PFSK-1 (cell line): ENCODE measurements at regions not wholly inside any gene's neighbourhood (a gene's known extent, or its start where the extent isn't known, plus 50 kb on each side); places are given as distances from the start of the nearest gene placed in this dataset.

Source experiments
- FOXP2 ChIP-seq: optimal IDR thresholded peaks from 2 replicates; pipeline ENCODE3; 2011; ENCODE audit warnings: borderline replicate concordance, control low read depth, inconsistent platforms; ENCODE audit not compliant: insufficient read depth; ENCODE audit errors: extremely low read length, extremely low read depth
- POLR2AphosphoS5 ChIP-seq: IDR thresholded peaks from 2 replicates; pipeline ENCODE4 v1.6.1; 2012; ENCODE audit warnings: low read depth, mild to moderate bottlenecking, control low read depth, low read length, moderate library complexity
- SIN3A ChIP-seq: IDR thresholded peaks from 2 replicates; pipeline ENCODE4 v1.6.1; 2012; ENCODE audit warnings: mild to moderate bottlenecking, low read length, moderate library complexity, borderline replicate concordance; ENCODE audit not compliant: insufficient read depth
- TAF1 ChIP-seq: IDR thresholded peaks from 2 replicates; pipeline ENCODE4 v1.6.1; 2012; ENCODE audit warnings: low read length, control low read depth, borderline replicate concordance; ENCODE audit not compliant: insufficient read depth
- TF ChIP-seq, protein P1 (sequence below), 2 experiments: IDR thresholded peaks; 2 replicates each; pipeline versions ENCODE4 v1.6.1 to v1.8.0; 2011 to 2012; ENCODE audit warnings: low read depth in 2 of 2, low read length in 2 of 2, control low read depth in 1 of 2, inconsistent platforms in 1 of 2, mild to moderate bottlenecking in 1 of 2, moderate library complexity in 1 of 2; ENCODE audit not compliant: insufficient read depth in 1 of 2

DNA sequence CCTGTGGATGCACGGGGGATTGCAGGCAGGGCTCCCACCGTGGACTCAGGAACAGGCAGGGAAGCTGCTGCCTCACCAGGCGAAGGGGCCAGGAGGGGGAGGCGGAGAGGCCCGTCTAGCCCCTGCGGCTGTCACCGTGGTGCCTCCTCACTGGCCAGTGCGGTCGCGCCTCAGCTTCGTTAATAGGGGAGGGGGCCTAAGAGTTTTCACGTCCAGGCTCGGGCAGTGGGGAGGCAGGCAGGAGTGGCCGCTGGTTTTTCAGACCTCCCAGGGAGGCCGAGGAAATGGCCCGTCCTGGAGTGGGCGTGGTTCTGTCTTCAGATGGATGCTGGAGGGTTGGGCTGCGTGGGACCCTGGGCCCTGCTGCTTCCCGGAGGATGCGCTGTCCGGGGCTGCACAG, 91.1 kb upstream of the B3GAT1 start:
- no peak for TF ChIP-seq POLR2AphosphoS5
- TF ChIP-seq, protein P1, sequence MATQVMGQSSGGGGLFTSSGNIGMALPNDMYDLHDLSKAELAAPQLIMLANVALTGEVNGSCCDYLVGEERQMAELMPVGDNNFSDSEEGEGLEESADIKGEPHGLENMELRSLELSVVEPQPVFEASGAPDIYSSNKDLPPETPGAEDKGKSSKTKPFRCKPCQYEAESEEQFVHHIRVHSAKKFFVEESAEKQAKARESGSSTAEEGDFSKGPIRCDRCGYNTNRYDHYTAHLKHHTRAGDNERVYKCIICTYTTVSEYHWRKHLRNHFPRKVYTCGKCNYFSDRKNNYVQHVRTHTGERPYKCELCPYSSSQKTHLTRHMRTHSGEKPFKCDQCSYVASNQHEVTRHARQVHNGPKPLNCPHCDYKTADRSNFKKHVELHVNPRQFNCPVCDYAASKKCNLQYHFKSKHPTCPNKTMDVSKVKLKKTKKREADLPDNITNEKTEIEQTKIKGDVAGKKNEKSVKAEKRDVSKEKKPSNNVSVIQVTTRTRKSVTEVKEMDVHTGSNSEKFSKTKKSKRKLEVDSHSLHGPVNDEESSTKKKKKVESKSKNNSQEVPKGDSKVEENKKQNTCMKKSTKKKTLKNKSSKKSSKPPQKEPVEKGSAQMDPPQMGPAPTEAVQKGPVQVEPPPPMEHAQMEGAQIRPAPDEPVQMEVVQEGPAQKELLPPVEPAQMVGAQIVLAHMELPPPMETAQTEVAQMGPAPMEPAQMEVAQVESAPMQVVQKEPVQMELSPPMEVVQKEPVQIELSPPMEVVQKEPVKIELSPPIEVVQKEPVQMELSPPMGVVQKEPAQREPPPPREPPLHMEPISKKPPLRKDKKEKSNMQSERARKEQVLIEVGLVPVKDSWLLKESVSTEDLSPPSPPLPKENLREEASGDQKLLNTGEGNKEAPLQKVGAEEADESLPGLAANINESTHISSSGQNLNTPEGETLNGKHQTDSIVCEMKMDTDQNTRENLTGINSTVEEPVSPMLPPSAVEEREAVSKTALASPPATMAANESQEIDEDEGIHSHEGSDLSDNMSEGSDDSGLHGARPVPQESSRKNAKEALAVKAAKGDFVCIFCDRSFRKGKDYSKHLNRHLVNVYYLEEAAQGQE (IDR thresholded peaks at IDR 0.05; ENCODE audit: insufficient read depth in 1 of 2, low read depth in 2 of 2, low read length in 2 of 2) = no peak
- no peak for TF ChIP-seq SIN3A
- no peak for TF ChIP-seq TAF1
- no peak for TF ChIP-seq FOXP2
